B cell (primary cell): ENCODE measurements at regions not wholly inside any gene's neighbourhood (a gene's known extent, or its start where the extent isn't known, plus 50 kb on each side); places are given as distances from the start of the nearest gene placed in this dataset.

Experiments used
- CTCF ChIP-seq: fragments of 200-600 bp; IDR thresholded peaks from one replicate; pipeline ENCODE4 v1.8.0; 2022; ENCODE audit warnings: antibody characterized with exemption, mild to moderate bottlenecking
- EZH2 ChIP-seq: IDR thresholded peaks from 2 replicates; pipeline ENCODE4 v1.6.1; 2012; ENCODE audit warnings: borderline replicate concordance, low read depth, mild to moderate bottlenecking, moderate library complexity, low read length; ENCODE audit not compliant: insufficient read depth, poor library complexity, severe bottlenecking

- TF ChIP-seq CTCF (no peak), EZH2 (no peak)
These were observed 367.6 kb upstream of the AGA start for GRCh38 chr4:177809791-177810190.
